Testis (tissue), 2 donors: ENCODE measurements at regions not wholly inside any gene's neighbourhood (a gene's known extent, or its start where the extent isn't known, plus 50 kb on each side); places are given as distances from the start of the nearest gene placed in this dataset.

Source experiments
- DNase-seq: peaks from one replicate; pipeline ENCODE4 v3.0.0-alpha.2; 2019
- H3K27ac ChIP-seq, 2 donors: fragments of 200-600 bp; sonication (generic); one replicate each; pipeline ENCODE4 v1.5.1; 2019
- H3K27me3 ChIP-seq: fragments of 200-600 bp; sonication (generic); one replicate; pipeline ENCODE4 v1.5.1; 2019
- H3K36me3 ChIP-seq: fragments of 200-600 bp; sonication (generic); one replicate; pipeline ENCODE4 v1.5.1; 2017; ENCODE audit warnings: low read depth; ENCODE audit errors: missing control alignments
- H3K4me1 ChIP-seq: fragments of 200-600 bp; sonication (generic); one replicate; pipeline ENCODE4 v1.5.1; 2019
- H3K4me3 ChIP-seq, 2 donors: fragments of 200-600 bp; sonication (generic); one replicate each; pipeline ENCODE4 v1.5.1; 2017 to 2019
- H3K9me3 ChIP-seq: fragments of 200-600 bp; sonication (generic); one replicate; pipeline ENCODE4 v1.5.1; 2017
- CTCF ChIP-seq, 3 experiments: fragments of 450-650 bp in 2 of 3; fragments of 200-600 bp in 1 of 3; sonication (generic) in 1 of 3; IDR thresholded peaks; one replicate each; pipeline ENCODE4 v1.5.1; 2016 to 2019; ENCODE audit warnings: antibody characterized with exemption in 3 of 3, mild to moderate bottlenecking in 2 of 3, moderate library complexity in 1 of 3
- POLR2A ChIP-seq: fragments of 450-650 bp; IDR thresholded peaks from one replicate; pipeline ENCODE4 v1.6.1; 2017; ENCODE audit warnings: antibody characterized with exemption, mild to moderate bottlenecking, moderate library complexity
- WGBS, 2 donors: methylation state at CpG; one replicate each; pipeline ENCODE4 v1.1.5; 2018; 5-methylcytosine and 5-hydroxymethylcytosine counted together
- intact Hi-C: fragments of 100-400 bp; cut with DNase I; formaldehyde crosslinking; loops from one replicate; pipeline ENCODE4 v1.15.1; 2023; ENCODE audit warnings: low total_unique reads

GRCh38 chr13:62483774-62484173 lies 1068.1 kb upstream of the PCDH20 start:
- H3K27me3 ChIP-seq: no peaks in the 10 kb centered on the region
- no peak overlapping the region for H3K4me3 ChIP-seq
- no peak for DNase-seq
- no peak overlapping the region for H3K27ac ChIP-seq
- intact Hi-C loops: no loop called here
- TF ChIP-seq CTCF (IDR thresholded peaks at IDR 0.05) (no peak), POLR2A (no peak)
- WGBS, 2 donors: 13 to 31% methylated on average over 1 of the region's 1 CpG
- H3K9me3 ChIP-seq: no peaks in the 10 kb centered on the region
- no peaks in the 10 kb centered on the region for H3K4me1 ChIP-seq
- H3K36me3 ChIP-seq: no peaks in the 10 kb centered on the region

- TF ChIP-seq CTCF (IDR thresholded peaks at IDR 0.05): no peak
- Histone ChIP-seq H3K27ac (no peak overlapping the region), H3K4me3 (no peak overlapping the region), H3K4me1 (no peaks in the 10 kb centered on the region), H3K9me3 (no peaks in the 10 kb centered on the region), H3K27me3 (no peaks in the 10 kb centered on the region), H3K36me3 (no peaks in the 10 kb centered on the region)
- 90 to 98% methylated on average over 3 of the region's 3 CpGs for WGBS, 2 donors
- intact Hi-C loops: no loop called here
- no peak for DNase-seq
Measured at GRCh38 chr13:62482351-62482750, 1066.7 kb upstream of the PCDH20 start.

- 86 to 91% methylated on average over 3 of the region's 3 CpGs for WGBS, 2 donors
- Histone ChIP-seq H3K36me3 (no peaks in the 10 kb centered on the region), H3K27ac (no peak overlapping the region), H3K4me1 (no peaks in the 10 kb centered on the region), H3K4me3 (no peak overlapping the region), H3K27me3 (no peaks in the 10 kb centered on the region), H3K9me3 (no peaks in the 10 kb centered on the region)
- intact Hi-C loops: no loop called here
- TF ChIP-seq POLR2A: no peak
- no peak for TF ChIP-seq CTCF (IDR thresholded peaks at IDR 0.05)
- DNase-seq: no peak
Measured at GRCh38 chr13:62473944-62474237, 1058.2 kb upstream of the PCDH20 start.

- no peak overlapping the region for H3K27ac ChIP-seq
- no peak for DNase-seq
- WGBS, 2 donors: 63 to 76% methylated on average over 2 of the region's 2 CpGs
- intact Hi-C loops: no loop called here
- no peaks in the 10 kb centered on the region for H3K4me1 ChIP-seq
- H3K4me3 ChIP-seq: no peak overlapping the region
- no peaks in the 10 kb centered on the region for H3K9me3 ChIP-seq
- TF ChIP-seq CTCF (IDR thresholded peaks at IDR 0.05) (no peak), POLR2A (no peak)
- no peaks in the 10 kb centered on the region for H3K36me3 ChIP-seq
- no peaks in the 10 kb centered on the region for H3K27me3 ChIP-seq
Measured at GRCh38 chr13:62473190-62473943, 1057.7 kb upstream of the PCDH20 start.

- 88 to 95% methylated on average over 2 of the region's 2 CpGs for WGBS, 2 donors
- Histone ChIP-seq H3K36me3 (no peaks in the 10 kb centered on the region), H3K27me3 (no peaks in the 10 kb centered on the region), H3K4me1 (no peaks in the 10 kb centered on the region), H3K27ac (no peak overlapping the region), H3K9me3 (no peaks in the 10 kb centered on the region), H3K4me3 (no peak overlapping the region)
- intact Hi-C loops: no loop called here
- TF ChIP-seq POLR2A: no peak
- no peak for TF ChIP-seq CTCF (IDR thresholded peaks at IDR 0.05)
- no peak for DNase-seq
Measured at GRCh38 chr13:62453761-62454160, 1038.1 kb upstream of the PCDH20 start.
